Neuronal stem cell (in vitro differentiated cells): ENCODE measurements at regions not wholly inside any gene's neighbourhood (a gene's known extent, or its start where the extent isn't known, plus 50 kb on each side); places are given as distances from the start of the nearest gene placed in this dataset.

ENCODE experiments used
- DNase-seq: peaks from one replicate; pipeline ENCODE4 v3.0.0-alpha.2; 2013; ENCODE audit warnings: low spot score
- H2AFZ ChIP-seq: one replicate; pipeline ENCODE4 v1.6.1; 2013; ENCODE audit warnings: mild to moderate bottlenecking, low read length, inconsistent platforms
- H2AK5ac ChIP-seq: 2 replicates; pipeline ENCODE4 v1.6.1; 2013; ENCODE audit warnings: low read depth, mild to moderate bottlenecking, inconsistent platforms, low read length, moderate library complexity, mixed read lengths
- H2BK120ac ChIP-seq: 2 replicates; pipeline ENCODE4 v1.6.1; 2013; ENCODE audit warnings: low read depth, mild to moderate bottlenecking, inconsistent platforms, low read length, moderate library complexity, mixed read lengths
- H2BK12ac ChIP-seq: one replicate; pipeline ENCODE4 v1.6.1; 2013; ENCODE audit warnings: low read length, inconsistent platforms
- H2BK15ac ChIP-seq: 2 replicates; pipeline ENCODE4 v1.6.1; 2013; ENCODE audit warnings: mild to moderate bottlenecking, low read length, inconsistent platforms, mixed read lengths
- H2BK5ac ChIP-seq: one replicate; pipeline ENCODE4 v1.6.1; 2013; ENCODE audit warnings: inconsistent platforms, mild to moderate bottlenecking, low read length, moderate library complexity
- H3K14ac ChIP-seq: one replicate; pipeline ENCODE4 v1.6.1; 2013; ENCODE audit warnings: low read length, inconsistent platforms
- H3K18ac ChIP-seq: 2 replicates; pipeline ENCODE4 v1.6.1; 2013; ENCODE audit warnings: low read length, inconsistent platforms
- H3K23ac ChIP-seq: 2 replicates; pipeline ENCODE4 v1.6.1; 2013; ENCODE audit warnings: low read depth, mild to moderate bottlenecking, mixed read lengths, low read length, inconsistent platforms; ENCODE audit not compliant: poor library complexity
- H3K27ac ChIP-seq: replicated peaks from 3 replicates; pipeline ENCODE4 v1.5.1; 2013; ENCODE audit warnings: low read length, inconsistent platforms
- H3K27me3 ChIP-seq, 3 experiments: 2 replicates each; pipeline ENCODE4 v1.6.1; 2013; ENCODE audit warnings: low read length in 3 of 3, mild to moderate bottlenecking in 2 of 3, inconsistent platforms in 1 of 3, low read depth in 1 of 3, mixed read lengths in 1 of 3, moderate library complexity in 1 of 3; ENCODE audit not compliant: control insufficient read depth in 3 of 3, insufficient read depth in 3 of 3
- H3K36me3 ChIP-seq, 2 donors: replicated peaks in 1 of 2; 2 replicates each; pipeline ENCODE4 v1.6.1; 2013; ENCODE audit warnings: low read length in 2 of 2; ENCODE audit not compliant: control insufficient read depth in 2 of 2, insufficient read depth in 2 of 2
- H3K4ac ChIP-seq: 2 replicates; pipeline ENCODE4 v1.6.1; 2013; ENCODE audit warnings: inconsistent platforms, mild to moderate bottlenecking, low read length, moderate library complexity
- H3K4me1 ChIP-seq, 2 donors: 1 replicate in 1 of 2; 2 replicates in 1 of 2; pipeline ENCODE4 v1.6.1; 2013; ENCODE audit warnings: low read length in 2 of 2, low read depth in 1 of 2; ENCODE audit not compliant: control insufficient read depth in 2 of 2, insufficient read depth in 1 of 2
- H3K4me2 ChIP-seq: one replicate; pipeline ENCODE4 v1.6.1; 2013; ENCODE audit warnings: mild to moderate bottlenecking, low read length, inconsistent platforms; ENCODE audit not compliant: insufficient read depth, poor library complexity, severe bottlenecking
- H3K4me3 ChIP-seq, 2 donors: 2 replicates each; pipeline ENCODE4 v1.5.1; 2013; ENCODE audit warnings: low read length in 2 of 2, mild to moderate bottlenecking in 2 of 2, inconsistent platforms in 1 of 2, moderate library complexity in 1 of 2
- H3K79me1 ChIP-seq: one replicate; pipeline ENCODE4 v1.6.1; 2013; ENCODE audit warnings: low read depth, mild to moderate bottlenecking, inconsistent platforms, low read length, moderate library complexity
- H3K9ac ChIP-seq: one replicate; pipeline ENCODE4 v1.6.1; 2013; ENCODE audit warnings: mild to moderate bottlenecking, low read depth, low read length, inconsistent platforms; ENCODE audit not compliant: poor library complexity
- H3K9me3 ChIP-seq, 2 donors: replicated peaks in 1 of 2; 2 replicates each; pipeline versions ENCODE3 to v1.6.1; 2013; ENCODE audit warnings: low read length in 2 of 2, mild to moderate bottlenecking in 2 of 2, inconsistent platforms in 1 of 2, low read depth in 1 of 2, mixed read lengths in 1 of 2, moderate library complexity in 1 of 2; ENCODE audit not compliant: control insufficient read depth in 2 of 2, insufficient read depth in 1 of 2
- H4K8ac ChIP-seq: one replicate; pipeline ENCODE4 v1.6.1; 2013; ENCODE audit warnings: low read depth, mild to moderate bottlenecking, inconsistent platforms, low read length, moderate library complexity
- H4K91ac ChIP-seq: one replicate; pipeline ENCODE4 v1.6.1; 2013; ENCODE audit warnings: low read length, low read depth, mild to moderate bottlenecking, inconsistent platforms; ENCODE audit not compliant: poor library complexity
- WGBS, 2 donors: extraction: QIAGEN DNeasy Blood & Tissue Kit; methylation state at CpG; one replicate each; pipeline ENCODE4 v1.1.7; 2013; ENCODE audit warnings: missing lambda C conversion rate in 2 of 2, mixed read lengths in 1 of 2; ENCODE audit not compliant: insufficient read length in 2 of 2, insufficient replicate concordance in 1 of 2; ENCODE audit errors: extremely low coverage in 2 of 2; 5-methylcytosine and 5-hydroxymethylcytosine counted together

DNA sequence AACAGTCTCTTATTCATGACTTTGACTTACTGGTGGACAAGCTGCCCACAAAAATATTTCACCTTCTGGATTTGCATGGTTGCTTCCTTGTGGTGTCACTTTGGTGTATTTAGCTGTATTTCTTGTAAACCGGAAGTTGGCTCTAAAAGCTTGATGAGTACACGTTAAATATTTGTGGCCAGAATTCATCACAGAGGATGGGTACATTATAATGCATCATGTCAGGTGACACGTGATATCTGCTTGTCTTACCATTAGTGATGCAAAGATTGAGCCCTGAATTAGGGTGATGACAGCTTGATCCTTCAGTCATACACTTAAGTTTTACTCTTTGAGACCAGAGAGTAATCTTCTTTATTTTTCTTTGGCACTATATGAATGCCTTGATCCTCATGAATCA, 188.3 kb upstream of the RPS6KA3 start:
- H3K27me3 ChIP-seq: no peaks in the 10 kb centered on the region
- no peak overlapping the region for H2BK5ac ChIP-seq
- H4K91ac ChIP-seq: no peak overlapping the region
- H2BK120ac ChIP-seq: no peak overlapping the region
- H2BK15ac ChIP-seq: no peak overlapping the region
- H3K23ac ChIP-seq: no peak overlapping the region
- H2AFZ ChIP-seq: no peak overlapping the region
- no peak overlapping the region for H2AK5ac ChIP-seq
- H3K4ac ChIP-seq: no peak overlapping the region
- H3K4me3 ChIP-seq: no peak overlapping the region
- no CpG with 5 or more reads among the region's 3 CpGs for WGBS, 2 donors
- no peak overlapping the region for H4K8ac ChIP-seq
- H2BK12ac ChIP-seq: no peak overlapping the region
- DNase-seq: no peak
- H3K9ac ChIP-seq: no peak overlapping the region
- no peak overlapping the region for H3K14ac ChIP-seq
- H3K18ac ChIP-seq: no peak overlapping the region
- H3K36me3 ChIP-seq: no peaks in the 10 kb centered on the region
- no peaks in the 10 kb centered on the region for H3K79me1 ChIP-seq
- no peaks in the 10 kb centered on the region for H3K9me3 ChIP-seq
- no peak overlapping the region for H3K27ac ChIP-seq
- H3K4me1 ChIP-seq: no peaks in the 10 kb centered on the region
- no peak overlapping the region for H3K4me2 ChIP-seq

- H3K36me3 ChIP-seq: no peaks in the 10 kb centered on the region
- H3K9ac ChIP-seq: no peak overlapping the region
- H3K18ac ChIP-seq: no peak overlapping the region
- H3K79me1 ChIP-seq: no peaks in the 10 kb centered on the region
- H3K27me3 ChIP-seq: peaks cover 0 to 5% (median 0%) of the 10 kb centered on the region in 3 experiments
- no peak for DNase-seq
- no peak overlapping the region for H2BK15ac ChIP-seq
- no peak overlapping the region for H2BK120ac ChIP-seq
- no peak overlapping the region for H4K8ac ChIP-seq
- no peak overlapping the region for H3K4me3 ChIP-seq
- no CpG with 5 or more reads among the region's 3 CpGs for WGBS, 2 donors
- no peaks in the 10 kb centered on the region for H3K4me1 ChIP-seq
- H3K23ac ChIP-seq: no peak overlapping the region
- no peak overlapping the region for H2BK5ac ChIP-seq
- H3K4me2 ChIP-seq: no peak overlapping the region
- H3K27ac ChIP-seq: no peak overlapping the region
- no peaks in the 10 kb centered on the region for H3K9me3 ChIP-seq
- H2AK5ac ChIP-seq: no peak overlapping the region
- H2BK12ac ChIP-seq: no peak overlapping the region
- H2AFZ ChIP-seq: no peak overlapping the region
- H3K14ac ChIP-seq: no peak overlapping the region
- H4K91ac ChIP-seq: no peak overlapping the region
- no peak overlapping the region for H3K4ac ChIP-seq
Observed at GRCh38 chrX:20454117-20454516, 187.4 kb upstream of the RPS6KA3 start.

- H3K27me3 ChIP-seq: peaks cover 0 to 6% (median 0%) of the 10 kb centered on the region in 3 experiments
- H2AK5ac ChIP-seq: no peak overlapping the region
- no peak overlapping the region for H4K8ac ChIP-seq
- no peaks in the 10 kb centered on the region for H3K4me1 ChIP-seq
- H3K4ac ChIP-seq: no peak overlapping the region
- no peak overlapping the region for H2AFZ ChIP-seq
- no peak overlapping the region for H2BK12ac ChIP-seq
- no peaks in the 10 kb centered on the region for H3K79me1 ChIP-seq
- H3K14ac ChIP-seq: no peak overlapping the region
- WGBS, 2 donors: no CpG with 5 or more reads among the region's 4 CpGs
- no peak overlapping the region for H3K23ac ChIP-seq
- no peak overlapping the region for H3K9ac ChIP-seq
- H3K27ac ChIP-seq: no peak overlapping the region
- no peak overlapping the region for H2BK120ac ChIP-seq
- no peaks in the 10 kb centered on the region for H3K36me3 ChIP-seq
- H2BK15ac ChIP-seq: no peak overlapping the region
- H3K9me3 ChIP-seq: no peaks in the 10 kb centered on the region
- H4K91ac ChIP-seq: no peak overlapping the region
- H3K4me3 ChIP-seq: no peak overlapping the region
- no peak overlapping the region for H2BK5ac ChIP-seq
- no peak overlapping the region for H3K4me2 ChIP-seq
- DNase-seq: no peak
- no peak overlapping the region for H3K18ac ChIP-seq
Observed at GRCh38 chrX:20452487-20452886, 185.8 kb upstream of the RPS6KA3 start.

DNA sequence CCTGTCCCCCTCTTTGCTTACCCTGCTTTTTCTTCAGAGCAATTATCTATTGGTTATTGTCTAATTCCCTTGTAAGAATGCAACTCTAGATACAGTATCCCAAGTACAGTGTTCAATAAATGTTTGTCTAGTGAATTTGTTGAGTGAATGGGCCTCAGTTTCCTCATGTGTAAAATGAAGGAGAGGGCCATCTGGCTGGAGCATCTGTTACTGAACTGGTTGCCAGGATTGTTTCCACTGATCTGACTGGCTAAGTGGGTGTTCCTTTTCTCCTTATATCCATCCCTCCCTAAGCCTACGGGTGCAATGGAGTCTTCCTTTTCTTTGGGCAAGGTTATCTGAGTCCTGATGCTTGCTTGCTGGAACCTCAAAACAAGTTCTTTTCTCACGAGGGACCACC, 185.2 kb upstream of the RPS6KA3 start:
- Histone ChIP-seq H4K91ac (no peak overlapping the region), H3K27ac (no peak overlapping the region), H2AK5ac (no peak overlapping the region), H4K8ac (no peak overlapping the region), H3K18ac (no peak overlapping the region), H3K36me3 (no peaks in the 10 kb centered on the region), H3K27me3 (peaks cover 0 to 6% (median 0%) of the 10 kb centered on the region in 3 experiments), H2BK12ac (no peak overlapping the region), H3K79me1 (no peaks in the 10 kb centered on the region), H3K14ac (no peak overlapping the region), H3K4ac (no peak overlapping the region), H3K9me3 (no peaks in the 10 kb centered on the region), H2AFZ (no peak overlapping the region), H2BK5ac (no peak overlapping the region), H3K4me1 (no peaks in the 10 kb centered on the region), H2BK120ac (no peak overlapping the region), H3K23ac (no peak overlapping the region), H2BK15ac (no peak overlapping the region), H3K4me3 (no peak overlapping the region), H3K4me2 (no peak overlapping the region), H3K9ac (no peak overlapping the region)
- no CpG with 5 or more reads among the region's 2 CpGs for WGBS, 2 donors
- DNase-seq: no peak
